HG03060 (cell line): ENCODE measurements at regions not wholly inside any gene's neighbourhood (a gene's known extent, or its start where the extent isn't known, plus 50 kb on each side); places are given as distances from the start of the nearest gene placed in this dataset.

ENCODE experiments used
- ATAC-seq: cut with Tn5 transposase; IDR thresholded peaks from one replicate; pipeline ENCODE4 v1.9.1; 2021; ENCODE audit warnings: low read depth, moderate number of reproducible peaks; ENCODE audit not compliant: unreplicated experiment

DNA sequence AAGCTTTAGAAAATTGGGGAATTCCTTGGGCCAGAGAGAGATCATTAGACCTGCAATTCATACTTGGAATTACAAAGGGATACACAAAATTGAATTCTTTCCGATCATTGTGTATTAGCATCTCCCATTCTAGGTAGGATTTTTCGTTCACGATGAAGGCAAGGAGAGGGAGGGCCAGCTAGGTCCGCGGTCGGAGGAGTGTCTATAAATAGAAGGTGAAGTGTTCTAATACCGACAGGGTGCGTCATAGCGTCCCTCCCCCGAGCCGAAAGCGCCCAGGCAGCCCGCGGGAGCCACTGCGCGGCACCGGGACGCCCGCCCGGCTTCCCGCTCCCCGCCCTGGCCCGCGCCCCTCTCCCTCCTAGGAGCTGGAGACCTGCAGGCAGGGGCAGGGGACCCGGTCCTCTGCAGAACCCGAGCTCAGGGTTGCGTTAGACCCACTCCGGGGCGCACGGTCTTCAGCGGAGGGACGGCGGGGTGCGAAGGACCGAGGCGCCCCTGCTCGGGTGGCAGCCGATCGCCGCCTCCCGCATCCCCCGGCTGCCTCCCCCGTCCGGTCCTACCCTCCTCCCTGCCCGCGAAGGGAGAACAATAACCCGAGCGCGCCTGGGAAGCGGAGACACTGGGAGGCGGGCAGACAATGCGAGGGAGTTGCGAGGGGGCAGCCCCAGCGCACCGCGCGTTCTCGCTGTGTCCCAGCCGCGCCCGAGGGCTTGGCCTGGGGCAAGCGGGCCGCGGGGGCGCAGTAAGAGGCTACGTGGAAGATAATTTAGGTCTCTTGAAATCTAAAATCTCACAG lies 114.2 kb upstream of the SERTAD2 start:
- peak; percentile 67 for ATAC-seq

DNA sequence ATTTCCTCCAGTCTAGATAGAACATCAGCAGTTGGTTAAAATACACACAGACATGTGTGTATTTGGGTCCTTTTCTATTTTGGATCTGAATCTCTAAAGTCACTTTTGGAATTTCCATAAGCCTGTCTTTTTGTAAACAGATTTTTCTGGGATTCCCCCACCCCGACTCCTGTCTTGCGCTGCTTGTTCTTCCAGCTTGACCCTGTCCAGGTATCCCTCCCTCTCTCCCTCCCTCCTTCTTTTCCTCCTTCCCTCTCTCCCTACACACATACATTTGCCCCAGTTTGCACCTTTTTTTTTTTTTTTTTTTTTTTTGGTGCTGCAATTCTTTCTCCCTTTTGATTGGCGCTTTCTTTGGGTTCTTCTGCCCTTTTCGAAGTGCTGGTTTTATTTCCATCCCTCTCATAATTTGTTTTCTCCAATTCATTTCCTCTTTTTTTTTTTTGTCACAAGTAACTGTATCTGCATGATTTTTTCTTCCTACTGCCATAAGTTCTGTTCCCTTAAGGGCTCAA lies 114.8 kb upstream of the SERTAD2 start:
- ATAC-seq, result no peak

- no peak for ATAC-seq
Measured at GRCh38 chr2:64769392-64770044, 115.8 kb upstream of the SERTAD2 start.

GRCh38 chr2:64770137-64770780 lies 116.5 kb upstream of the SERTAD2 start:
- no peak for ATAC-seq

DNA sequence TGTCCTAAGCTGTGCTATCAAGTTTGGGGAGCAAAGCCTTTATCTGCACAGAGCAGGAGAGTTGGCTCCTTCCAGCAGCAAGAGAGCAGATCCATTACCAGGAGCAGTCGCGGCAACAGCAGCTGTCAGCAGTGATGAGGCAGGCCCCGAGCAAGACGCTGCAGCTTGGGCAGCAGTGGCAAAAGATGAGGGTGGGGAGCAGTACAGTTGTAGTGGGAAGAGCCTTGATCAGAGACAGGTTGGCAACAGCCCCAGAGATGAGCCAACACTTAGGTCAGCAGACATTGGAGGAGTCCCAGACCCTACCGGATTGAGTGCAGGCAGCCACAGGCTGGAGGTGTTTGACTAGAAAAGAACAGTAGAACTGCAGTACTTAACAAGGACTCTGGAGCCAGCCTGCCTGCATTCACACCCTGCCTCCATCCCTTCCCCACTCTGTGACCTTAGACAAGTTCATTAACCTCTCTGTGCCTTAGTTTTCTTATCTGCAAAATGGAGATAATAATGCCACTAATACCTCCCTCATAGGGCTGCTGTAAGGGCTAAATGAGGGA lies 117.1 kb upstream of the SERTAD2 start:
- ATAC-seq, result no peak

DNA sequence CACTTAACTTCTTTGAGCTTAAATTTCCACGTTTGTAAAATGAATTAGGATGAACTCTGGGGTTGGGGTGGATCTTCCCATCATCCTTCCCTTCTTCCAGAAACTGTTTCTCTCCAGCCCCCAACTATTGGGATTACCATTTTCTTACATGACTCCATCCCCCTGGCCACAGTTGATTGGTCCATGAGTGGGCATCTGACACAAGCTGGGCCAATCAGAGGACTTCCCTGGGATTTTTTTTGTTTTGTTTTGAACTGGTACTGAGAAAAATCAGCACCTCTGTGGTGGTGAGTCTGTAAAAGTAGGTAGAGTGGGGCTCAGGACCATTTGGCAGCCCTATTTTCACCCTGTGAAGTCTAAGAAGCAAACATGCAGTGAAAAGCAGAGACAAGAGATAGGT lies 118.0 kb upstream of the SERTAD2 start:
- no peak for ATAC-seq

DNA sequence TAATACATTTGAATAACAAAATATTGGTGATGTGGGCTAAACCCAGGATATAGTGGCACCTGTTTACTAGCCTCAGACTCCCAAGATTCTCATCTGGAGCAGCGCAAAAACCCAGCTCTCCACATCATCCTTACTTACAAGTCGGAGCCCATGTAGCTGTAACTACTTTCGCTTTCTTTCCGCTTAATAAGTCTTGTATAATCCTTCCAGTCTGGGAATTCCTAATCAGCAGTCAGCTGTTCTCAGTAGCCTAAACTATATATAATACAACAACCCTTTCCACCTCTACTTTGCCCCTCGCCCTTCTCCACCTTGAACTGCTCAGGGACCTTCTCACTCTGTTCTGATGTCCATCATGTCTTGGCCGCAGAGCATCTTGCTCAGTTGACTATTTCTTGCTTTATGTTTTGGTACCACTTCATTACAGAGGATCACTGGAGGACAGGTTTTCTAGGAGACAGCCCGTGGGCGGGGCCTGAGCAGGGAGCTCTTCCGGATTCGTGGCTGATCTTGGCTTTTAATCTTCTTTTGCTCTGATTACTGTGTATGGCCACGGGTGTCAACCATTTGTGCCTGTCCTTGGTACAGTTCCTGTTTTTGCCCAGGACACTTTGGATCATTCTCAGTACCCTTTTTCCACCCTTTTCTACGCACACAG lies 119.9 kb upstream of the SERTAD2 start:
- ATAC-seq, result no peak

GRCh38 chr2:64777841-64778240 lies 124.1 kb upstream of the SERTAD2 start:
- no peak for ATAC-seq

- no peak for ATAC-seq
Measured at GRCh38 chr2:64779117-64779690, 125.5 kb upstream of the SERTAD2 start.

GRCh38 chr2:64780041-64780440 lies 126.3 kb upstream of the SERTAD2 start:
- no peak for ATAC-seq

- no peak for ATAC-seq
Measured at GRCh38 chr2:64781711-64782390, 128.1 kb upstream of the SERTAD2 start.

GRCh38 chr2:64784168-64785061 lies 130.7 kb upstream of the SERTAD2 start:
- ATAC-seq, result no peak

DNA sequence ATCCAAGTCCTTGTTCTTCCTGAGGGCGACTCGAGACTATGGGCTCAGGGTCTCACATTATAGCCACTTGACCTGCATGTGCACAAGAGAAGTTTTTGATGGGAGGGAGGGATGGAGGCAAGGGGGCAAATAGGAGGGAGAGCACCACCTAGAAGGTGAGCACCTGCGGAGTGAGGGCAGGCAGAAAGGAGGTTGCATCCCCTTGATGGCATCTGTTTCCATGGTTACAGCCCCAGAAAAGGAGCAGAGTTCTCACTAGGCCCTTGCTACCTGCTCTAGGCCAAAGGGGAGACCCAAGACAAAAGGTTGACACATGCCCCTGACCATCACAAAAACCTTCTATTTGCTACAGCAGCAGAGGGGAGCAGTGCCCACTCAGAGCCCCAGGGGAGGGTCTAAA lies 131.5 kb upstream of the SERTAD2 start:
- ATAC-seq, result no peak

GRCh38 chr2:64786343-64787018 lies 132.8 kb upstream of the SERTAD2 start:
- no peak for ATAC-seq

GRCh38 chr2:64787019-64787365 lies 133.3 kb upstream of the SERTAD2 start:
- ATAC-seq, result no peak

DNA sequence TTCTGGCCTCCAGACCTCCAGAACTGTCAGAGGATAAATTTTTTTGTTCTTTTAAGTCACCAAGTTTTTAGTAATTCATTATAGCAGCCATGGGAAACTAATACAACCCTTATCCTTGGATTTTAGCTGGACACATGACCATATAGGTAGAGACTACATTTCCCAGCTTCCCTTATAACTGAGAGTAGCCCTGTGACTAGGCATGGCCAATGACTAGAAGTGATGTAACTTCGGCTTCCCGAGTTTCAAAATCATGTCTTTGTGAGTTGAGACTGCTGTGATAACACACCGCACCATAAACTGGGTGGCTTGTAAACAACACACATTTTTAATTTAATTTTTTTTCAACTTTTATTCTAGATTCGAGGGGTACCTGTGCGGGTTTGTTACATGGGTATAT lies 134.0 kb upstream of the SERTAD2 start:
- ATAC-seq, result no peak

- no peak for ATAC-seq
Measured at GRCh38 chr2:64789466-64790320, 136.0 kb upstream of the SERTAD2 start.
